GM18499 (cell line): ENCODE measurements at regions not wholly inside any gene's neighbourhood (a gene's known extent, or its start where the extent isn't known, plus 50 kb on each side); places are given as distances from the start of the nearest gene placed in this dataset.
"Not testable (repeated sequence)": the region's sequence is repeated elsewhere in the genome, so short reads cannot be mapped to it uniquely, and the experiment has no call there.

ENCODE experiments used
- ATAC-seq: cut with Tn5 transposase; IDR thresholded peaks from one replicate; pipeline ENCODE4 v1.9.1; 2021; ENCODE audit warnings: moderate number of reproducible peaks; ENCODE audit not compliant: insufficient read depth, unreplicated experiment

DNA sequence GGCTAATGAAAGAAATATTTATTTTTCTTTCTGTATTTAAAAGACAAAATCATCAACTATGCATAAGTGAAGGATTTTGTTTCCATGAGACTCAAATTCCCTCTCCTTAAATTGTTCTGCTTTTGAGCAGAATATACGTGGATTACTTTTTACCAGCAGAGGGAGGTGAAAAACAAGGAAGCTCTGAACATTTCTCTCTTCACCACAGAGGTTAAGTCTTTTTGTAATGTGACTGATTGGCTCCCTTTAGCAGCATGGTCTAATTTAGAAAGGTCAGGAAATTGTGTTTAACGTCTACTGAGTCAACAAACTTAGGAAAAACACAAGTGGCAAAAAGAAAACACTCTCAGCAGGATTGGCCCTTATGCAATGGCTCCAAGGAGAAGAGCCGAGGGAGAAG lies 55.1 kb upstream of the F9 start:
- no peak for ATAC-seq

DNA sequence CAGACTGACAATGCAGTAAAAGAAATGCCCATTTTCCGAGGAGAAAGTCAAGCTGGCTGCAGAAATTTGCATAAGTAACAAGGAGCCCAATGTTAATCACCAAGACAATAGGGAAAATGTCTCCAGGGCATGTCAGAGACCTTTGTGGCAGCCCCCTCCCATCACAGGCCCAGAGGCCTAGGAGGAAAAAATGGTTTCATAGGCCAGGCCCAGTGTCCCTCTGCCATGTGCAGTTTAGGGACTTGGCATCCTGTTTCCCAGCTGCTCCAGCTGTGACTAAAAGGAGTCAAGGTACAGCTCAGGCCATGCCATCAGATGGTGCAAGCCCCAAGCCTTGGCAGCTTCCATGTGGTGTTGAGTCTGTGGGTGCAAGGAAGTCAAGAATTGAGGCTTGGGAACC lies 68.6 kb upstream of the F9 start:
- not testable (repeated sequence) for ATAC-seq

DNA sequence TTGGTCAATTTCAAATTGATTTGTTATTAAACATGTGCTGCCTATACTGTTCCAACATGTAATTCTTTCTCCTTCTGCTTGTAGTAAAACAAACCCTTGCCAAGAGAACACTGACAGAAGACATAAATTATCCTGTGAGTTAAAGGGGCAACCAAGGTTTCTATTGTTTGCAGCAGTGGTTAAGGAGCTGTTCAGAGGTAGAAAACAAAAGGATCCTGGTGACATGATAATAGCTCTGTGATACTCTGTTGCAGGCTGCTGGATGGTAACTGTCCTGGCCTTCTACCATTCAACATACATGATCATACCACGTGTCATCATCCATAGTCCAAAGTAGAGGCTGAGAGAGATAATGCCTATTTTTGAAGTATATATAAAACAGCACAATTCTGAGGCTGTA lies 75.8 kb upstream of the F9 start:
- ATAC-seq = no peak

DNA sequence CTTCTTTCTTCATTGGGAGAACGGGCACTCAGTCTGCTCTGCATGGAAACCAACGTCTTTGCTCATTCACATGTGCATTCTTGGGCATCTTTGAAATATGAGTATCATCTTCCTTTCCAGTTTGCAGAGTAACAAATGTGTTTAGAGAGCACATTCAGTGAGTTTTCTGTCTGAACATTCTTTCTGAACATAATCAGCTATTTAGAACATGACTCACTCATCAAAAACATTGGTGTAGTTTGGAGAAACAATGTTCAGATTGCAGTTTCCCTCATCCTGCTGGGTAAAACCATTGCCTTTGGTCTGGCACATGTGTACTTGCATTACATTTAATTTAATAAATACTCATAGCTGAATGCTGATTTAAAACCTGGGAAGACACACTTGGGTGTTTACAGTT lies 81.5 kb upstream of the F9 start:
- ATAC-seq = no peak

DNA sequence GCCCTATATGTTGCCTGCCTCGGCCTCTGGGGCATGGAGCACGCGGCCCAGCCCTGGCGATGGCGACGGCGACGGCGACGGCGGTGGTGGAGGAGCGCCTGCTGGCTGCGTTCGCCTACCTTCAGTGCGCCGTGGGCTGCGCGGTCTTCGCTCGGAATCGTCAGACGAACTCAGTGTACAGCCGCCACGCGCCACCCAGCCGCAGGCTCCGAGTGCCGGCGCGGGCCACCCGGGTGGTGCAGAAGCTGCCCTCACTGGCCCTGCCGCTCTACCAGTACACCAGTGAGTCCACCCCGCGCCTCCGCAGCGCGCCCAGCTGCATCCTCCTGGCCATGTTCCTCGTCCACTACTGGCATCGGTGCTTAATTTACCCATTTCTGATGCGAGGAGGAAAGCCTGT lies 83.7 kb upstream of the F9 start:
- ATAC-seq = no peak

DNA sequence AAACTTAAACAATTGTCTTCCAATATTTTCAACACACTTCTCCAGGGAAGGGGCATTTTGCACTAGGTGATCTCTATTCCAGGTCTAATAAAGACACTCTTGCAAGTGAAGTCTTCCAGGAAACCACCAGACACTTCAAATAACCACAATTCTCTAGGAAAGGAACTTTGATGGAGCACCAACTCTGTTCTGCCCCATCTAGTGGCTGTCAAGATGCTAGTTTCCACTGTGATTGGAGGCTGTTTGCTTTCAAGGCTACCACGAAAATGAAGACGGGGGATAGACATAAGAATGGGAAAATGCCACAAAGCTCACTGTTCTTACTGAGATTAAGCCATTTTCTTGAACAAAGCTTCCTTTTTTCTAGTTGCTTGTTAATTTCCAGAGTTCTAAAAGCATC lies 100.6 kb upstream of the F9 start:
- ATAC-seq = no peak

DNA sequence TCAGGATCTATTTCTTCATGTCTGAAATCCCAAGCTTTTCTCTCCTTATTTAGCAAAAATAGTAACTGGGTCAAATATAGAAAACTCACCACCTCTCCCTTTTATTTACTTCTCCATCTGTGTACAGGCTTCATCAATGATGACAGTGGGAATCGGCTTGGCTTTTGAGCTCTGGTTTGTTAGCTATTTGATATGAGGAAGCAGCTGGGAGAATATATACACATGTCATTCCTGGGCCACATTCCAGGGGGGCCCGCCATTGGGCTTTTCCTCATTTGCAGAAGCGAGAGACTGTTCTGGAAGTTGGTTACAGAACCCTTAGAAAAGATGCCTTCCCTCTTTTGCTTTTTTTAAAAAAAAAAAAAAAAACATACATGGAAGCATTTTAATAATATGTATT lies 107.4 kb upstream of the F9 start:
- ATAC-seq = no peak

DNA sequence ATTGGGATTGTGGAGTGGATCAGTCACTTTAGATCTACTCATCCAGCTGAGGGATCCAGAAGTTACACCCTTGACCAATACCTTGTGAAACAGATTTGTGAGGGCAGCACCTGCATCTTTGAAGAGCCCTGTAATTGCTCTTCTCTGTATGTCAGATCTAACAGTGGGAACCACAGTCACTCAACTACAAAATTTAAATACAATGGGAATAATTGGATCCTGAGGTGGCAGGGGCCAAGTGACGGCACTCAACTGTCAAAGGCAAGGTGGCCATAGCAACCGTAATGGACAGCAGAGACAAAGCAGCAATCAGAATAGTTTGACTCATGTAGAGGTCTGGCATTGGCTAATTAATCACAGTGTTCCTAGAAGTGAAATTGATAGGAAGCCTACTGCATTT lies 132.3 kb upstream of the F9 start:
- not testable (repeated sequence) for ATAC-seq

DNA sequence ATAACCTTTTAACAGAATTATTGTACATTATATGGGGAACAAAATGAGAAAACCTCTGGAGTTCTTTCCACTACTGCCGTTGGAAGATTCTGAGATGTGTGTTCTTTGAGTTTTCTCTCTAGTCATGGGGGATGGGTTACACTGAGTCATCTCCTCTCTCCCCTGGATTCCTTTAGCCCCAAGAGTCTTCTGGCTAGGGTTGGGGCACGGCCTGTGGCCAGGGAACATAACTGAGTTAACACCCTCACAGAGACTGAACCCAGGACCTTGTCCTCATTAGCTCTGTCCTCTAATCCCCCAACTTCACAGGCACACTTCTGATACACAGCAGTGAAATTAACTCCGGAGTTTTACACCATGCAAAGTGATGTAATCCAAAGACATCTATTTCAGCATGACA lies 142.3 kb upstream of the F9 start:
- no peak for ATAC-seq

DNA sequence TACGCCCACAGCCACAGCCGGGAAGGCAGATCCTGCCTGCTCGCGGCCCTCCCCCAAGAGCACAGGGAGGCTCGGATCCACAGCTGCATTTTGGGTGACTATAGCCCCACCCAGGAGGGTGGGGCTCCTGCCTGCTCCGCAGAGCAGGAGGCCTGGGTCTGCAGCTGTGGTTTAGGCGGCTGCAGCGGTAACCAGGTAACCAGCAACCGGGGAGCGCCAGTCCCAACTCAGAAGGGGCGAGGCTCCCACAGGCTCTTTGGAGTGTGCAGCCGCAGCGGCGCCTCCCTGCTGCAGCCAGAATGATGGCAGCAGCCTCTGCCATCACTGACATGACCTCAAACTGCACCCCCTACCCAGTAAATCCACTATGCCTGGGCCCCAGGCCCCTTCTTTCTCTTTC lies 148.0 kb upstream of the F9 start:
- no peak for ATAC-seq

DNA sequence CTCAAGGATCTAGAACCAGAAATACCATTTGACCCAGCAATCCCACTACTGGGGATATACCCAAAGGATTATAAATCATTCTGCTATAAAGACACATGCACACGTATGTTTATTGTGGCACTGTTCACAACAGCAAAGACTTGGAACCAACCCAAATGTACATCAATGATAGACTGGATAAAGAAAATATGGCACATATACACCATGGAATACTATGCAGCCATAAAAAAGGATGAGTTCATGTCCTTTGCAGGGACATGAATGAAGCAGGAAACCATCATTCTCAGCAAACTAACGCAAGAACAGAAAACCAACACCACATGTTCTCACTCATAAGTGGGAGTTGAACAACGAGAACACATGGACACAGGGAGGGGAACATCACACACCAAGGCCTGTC lies 154.0 kb upstream of the F9 start:
- not testable (repeated sequence) for ATAC-seq

DNA sequence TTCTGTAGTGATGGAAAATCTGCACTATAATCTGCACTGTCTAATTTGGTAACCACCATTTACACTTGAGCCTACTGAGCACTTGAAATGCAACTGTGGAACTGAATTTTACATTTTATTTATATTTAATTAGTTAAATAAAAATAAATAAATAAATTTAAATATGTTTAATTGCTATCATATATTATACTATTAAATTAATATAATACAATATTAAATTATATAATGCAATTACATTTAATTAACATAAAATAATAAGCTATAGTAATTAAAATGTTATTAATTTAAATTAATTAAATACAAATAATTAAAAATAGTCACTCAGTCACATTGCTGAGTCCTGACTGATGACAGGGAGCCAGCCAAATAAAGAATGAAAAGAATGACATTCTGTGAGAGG lies 170.2 kb upstream of the F9 start:
- ATAC-seq = no peak

DNA sequence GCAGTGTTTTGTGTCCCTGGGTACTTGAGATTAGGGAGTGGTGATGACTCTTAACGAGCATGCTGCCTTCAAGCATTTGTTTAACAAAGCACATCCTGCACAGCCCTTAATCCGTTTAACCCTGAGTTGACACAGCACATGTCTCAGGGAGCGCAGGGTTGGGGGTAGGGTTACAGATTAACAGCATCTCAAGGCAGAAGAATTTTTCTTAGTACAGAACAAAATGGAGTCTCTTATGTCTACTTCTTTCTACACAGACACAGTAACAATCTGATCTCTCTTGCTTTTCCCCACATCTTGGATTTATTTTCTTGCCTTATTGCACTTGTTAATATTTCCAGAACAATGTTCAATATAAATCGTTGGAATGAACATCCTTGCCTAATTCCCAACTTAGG lies 187.9 kb upstream of the F9 start:
- not testable (repeated sequence) for ATAC-seq

DNA sequence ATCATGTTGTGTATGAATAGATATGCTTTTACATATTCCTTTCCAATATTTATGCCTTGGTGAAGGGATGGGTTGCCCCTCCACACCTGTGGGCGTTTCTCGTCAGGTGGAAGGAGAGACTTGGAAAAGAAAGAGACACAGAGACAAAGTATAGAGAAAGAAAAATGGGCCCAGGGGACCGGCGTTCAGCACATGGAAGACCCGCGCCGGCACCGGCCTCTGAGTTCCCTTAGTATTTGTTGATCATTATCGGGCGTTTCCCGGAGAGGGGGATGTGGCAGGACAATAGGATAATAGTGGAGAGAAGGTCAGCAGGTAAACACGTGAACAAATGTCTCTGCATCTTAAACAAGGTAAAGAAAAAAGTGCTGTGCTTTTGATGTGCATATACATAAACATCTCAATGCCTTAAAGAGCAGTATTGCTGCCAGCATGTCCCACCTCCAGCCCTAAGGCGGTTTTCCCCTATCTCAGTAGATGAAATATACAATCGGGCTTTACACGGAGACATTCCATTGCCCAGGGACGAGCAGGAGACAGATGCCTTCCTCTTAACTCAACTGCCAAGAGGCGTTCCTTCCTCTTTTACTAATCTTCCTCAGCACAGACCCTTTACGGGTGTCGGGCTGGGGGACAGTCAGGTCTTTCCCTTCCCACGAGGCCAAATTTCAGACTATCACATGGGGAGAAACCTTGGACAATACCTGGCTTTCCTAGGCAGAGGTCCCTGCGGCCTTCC lies 188.5 kb upstream of the F9 start:
- ATAC-seq = not testable (repeated sequence)

DNA sequence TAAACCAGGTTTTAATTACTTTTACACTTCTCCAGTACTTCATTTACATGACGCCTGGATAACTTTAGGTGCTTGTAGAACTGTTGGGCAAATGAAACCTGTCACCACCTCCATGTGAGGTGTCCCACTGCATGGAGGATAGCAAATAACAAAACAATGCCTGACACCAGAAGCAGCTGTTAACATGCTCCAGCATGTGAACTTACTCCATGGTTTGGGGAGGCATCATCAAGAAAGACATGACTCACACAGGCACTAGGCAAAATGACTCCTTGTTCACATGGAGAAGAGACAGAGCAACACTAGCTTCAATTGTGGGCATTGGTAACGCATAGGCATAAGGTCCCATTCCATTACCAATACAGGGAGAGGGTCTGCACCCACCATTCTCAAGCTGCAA lies 198.1 kb upstream of the F9 start:
- ATAC-seq = no peak

DNA sequence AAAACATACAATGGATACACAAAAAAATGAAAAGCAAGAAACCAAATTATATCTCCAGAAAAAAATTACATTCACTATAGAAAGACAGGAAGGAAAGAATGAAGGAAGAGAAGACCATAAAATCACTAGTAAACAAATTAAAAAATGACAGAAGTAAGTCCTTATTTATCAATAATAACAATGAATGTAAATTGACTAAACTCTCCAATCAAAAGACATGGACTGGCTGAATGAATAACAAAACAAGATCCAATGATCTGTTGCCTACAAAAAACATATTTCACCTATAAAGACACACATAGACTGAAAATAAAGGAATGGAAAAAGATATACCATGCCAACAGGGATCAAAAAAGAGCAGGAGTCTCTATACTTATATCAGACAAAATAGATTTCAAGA lies 203.2 kb upstream of the F9 start:
- ATAC-seq = no peak

DNA sequence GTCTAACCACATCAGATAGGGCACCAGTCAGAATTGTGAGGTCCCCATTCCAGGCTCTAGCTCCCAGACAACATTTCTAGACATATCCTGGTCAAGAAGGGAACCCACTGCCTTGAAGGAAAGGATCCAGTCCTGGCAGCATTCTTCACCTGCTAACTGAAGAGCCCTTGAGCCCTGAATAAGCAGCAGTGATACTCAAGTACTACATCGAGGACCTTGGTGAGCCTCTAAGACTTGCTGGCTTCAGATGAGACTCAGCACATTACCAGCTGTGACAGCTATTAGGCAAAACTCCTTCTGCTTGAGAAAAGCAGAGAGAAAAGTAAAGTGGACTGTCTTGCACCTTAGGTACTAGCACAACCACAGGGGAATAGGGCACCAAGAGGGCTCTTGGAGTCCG lies 205.8 kb upstream of the F9 start:
- ATAC-seq = no peak

DNA sequence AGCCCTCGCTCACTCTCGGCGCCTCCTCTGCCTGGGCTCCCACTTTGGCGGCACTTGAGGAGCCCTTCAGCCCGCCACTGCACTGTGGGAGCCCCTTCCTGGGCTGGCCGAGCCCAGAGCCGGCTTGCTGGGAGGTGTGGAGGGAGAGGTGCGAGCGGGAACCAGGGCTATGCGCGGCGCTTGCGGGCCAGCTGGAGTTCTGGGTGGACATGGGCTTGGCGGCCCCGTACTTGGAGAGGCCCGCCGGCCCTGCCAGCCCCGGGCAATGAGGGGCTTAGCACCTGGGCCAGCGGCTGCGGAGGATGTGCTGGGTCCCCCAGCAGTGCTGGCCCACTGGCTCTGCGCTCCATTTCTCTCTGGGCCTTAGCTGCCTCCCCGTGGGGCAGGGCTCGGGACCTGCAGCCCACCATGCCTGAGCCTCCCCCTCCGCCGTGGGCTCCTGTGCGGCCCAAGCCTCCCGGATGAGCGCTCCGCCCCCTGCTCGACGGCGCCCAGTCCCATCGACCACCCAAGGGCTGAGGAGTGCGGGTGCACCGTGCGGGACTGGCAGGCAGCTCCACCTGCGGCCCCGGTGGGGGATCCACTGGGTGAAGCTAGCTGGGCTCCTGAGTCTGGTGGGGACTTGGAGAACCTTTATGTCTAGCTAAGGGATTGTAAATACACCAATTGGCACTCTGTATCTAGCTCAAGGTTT lies 209.7 kb upstream of the F9 start:
- ATAC-seq = not testable (repeated sequence)

DNA sequence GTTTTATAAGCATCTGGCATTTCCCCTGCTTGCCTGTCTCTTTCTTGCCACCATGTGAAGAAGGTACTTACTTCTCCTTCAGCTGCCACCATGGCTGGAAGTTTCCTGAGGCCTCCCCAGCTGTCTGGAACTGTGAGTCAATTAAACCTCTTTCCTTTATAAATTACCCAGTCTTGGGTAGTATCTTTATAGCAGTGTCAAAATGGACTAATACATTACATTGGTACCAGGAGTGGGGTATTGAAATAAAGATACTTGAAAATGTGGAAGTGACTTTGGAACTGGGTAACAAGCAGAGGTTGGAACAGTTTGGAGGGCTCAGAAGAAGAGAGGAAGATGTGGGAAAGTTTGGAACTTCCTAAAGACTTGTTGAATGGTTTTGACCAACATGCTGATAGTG lies 223.9 kb upstream of the F9 start:
- not testable (repeated sequence) for ATAC-seq

DNA sequence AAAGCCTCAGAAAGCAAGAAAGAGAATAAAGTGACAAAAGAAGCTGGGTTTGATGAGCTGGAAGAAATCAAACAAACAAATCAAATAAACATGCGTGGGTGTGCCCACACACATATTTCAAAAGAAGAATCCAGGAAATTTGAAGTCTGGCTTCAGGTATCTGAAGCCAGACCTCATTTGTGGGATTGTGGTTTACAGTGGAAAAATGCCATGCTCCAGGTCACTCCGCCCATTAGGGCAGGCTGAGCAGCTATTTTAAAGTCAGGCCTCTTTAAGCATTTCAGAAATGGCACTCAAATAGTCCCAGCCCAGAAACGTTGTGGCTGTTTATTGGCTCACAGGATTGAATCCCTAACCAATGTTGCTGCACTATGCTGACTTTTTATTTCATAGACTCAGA lies 226.1 kb upstream of the F9 start:
- ATAC-seq = no peak

DNA sequence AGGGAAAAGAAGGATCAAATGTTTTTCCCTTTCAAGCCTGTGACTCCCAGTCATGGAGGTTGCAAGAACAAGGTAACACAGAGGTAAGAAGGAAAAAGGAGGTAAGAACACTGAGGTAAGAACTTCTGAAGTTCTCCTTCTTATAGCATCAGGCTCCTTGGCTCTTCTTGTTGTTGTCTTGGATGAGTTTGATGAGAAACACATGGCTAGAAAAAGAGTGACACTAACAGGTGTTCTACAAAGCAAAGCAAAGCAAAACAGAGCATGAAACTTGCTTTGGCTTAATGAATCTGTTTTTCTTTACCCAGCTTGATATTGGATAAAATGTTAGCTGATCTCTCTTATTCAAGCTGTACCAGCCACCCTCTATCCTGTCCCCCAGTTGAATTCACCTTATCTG lies 231.2 kb upstream of the F9 start:
- no peak for ATAC-seq

DNA sequence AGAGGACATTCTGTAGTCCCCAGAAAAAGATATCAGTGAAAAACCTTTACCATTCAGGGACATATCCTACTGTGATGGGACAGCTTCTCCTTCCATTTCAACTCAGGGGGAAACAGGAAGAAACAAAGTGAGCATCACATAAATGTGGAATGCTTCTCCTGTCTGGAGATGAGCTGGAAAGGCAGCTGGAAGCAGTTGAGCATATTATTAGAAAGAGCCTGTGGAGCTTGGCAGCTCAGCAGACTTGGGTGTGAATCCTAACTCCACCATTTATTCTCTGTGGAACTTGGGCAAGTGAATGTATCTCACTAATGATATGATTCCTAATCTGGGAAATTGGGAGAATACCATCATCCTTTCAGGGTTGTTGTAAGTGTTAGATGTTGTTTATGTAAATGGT lies 232.1 kb upstream of the F9 start:
- no peak for ATAC-seq
